WTC11 (cell line): ENCODE measurements at regions not wholly inside any gene's neighbourhood (a gene's known extent, or its start where the extent isn't known, plus 50 kb on each side); places are given as distances from the start of the nearest gene placed in this dataset.

Experiments
- ATAC-seq: fragments of 200-7000 bp; cut with Tn5 transposase; 2 replicates; pipeline ENCODE4 v1.10.0; 2021; ENCODE audit warnings: mild to moderate bottlenecking, moderate library complexity
- CTCF ChIA-PET: fragments of 300-600 bp; sonication (Branson Sonifier 250); formaldehyde crosslinking; loops from one replicate; lab custom pipeline; 2021; ENCODE audit warnings: antibody characterized with exemption; lab: Charles Lee
- POLR2A ChIA-PET: fragments of 350-600 bp; sonication (Branson Sonifier 250); formaldehyde crosslinking; loops from one replicate; lab custom pipeline; 2021; ENCODE audit warnings: antibody characterized with exemption; lab: Charles Lee
- DNase-seq: peaks from one replicate; pipeline ENCODE4 v3.0.0; 2021; ENCODE audit warnings: low spot score
- H3K27ac Mint-ChIP-seq: 2 replicates; pipeline ENCODE4 v1.8.0; 2021; ENCODE audit warnings: mixed read lengths
- H3K27me3 Mint-ChIP-seq: 2 replicates; pipeline ENCODE4 v1.8.0; 2021; ENCODE audit warnings: low read depth, mild to moderate bottlenecking, moderate library complexity, mixed read lengths
- H3K36me3 Mint-ChIP-seq: 2 replicates; pipeline ENCODE4 v1.8.0; 2021; ENCODE audit warnings: mixed read lengths
- H3K4me1 Mint-ChIP-seq: 2 replicates; pipeline ENCODE4 v1.8.0; 2022; ENCODE audit warnings: mixed read lengths
- H3K4me3 Mint-ChIP-seq: 2 replicates; pipeline ENCODE4 v1.8.0; 2021; ENCODE audit warnings: mild to moderate bottlenecking, moderate library complexity, mixed read lengths
- H3K9me3 Mint-ChIP-seq: 2 replicates; pipeline ENCODE4 v1.8.0; 2021; ENCODE audit warnings: mixed read lengths
- AFF4 ChIP-seq: sonication (generic); formaldehyde crosslinking; IDR thresholded peaks from 2 replicates; pipeline ENCODE4 v1.8.1; 2023; ENCODE audit warnings: mild to moderate bottlenecking, missing genetic modification reagents, borderline replicate concordance
- AR ChIP-seq: fragments of 250-450 bp; sonication (Bioruptor Pico); IDR thresholded peaks from 2 replicates; pipeline ENCODE4 v1.9.0; 2021; ENCODE audit warnings: mild to moderate bottlenecking
- ATF1 ChIP-seq: sonication (generic); formaldehyde crosslinking; IDR thresholded peaks from 2 replicates; pipeline ENCODE4 v1.8.1; 2023; ENCODE audit warnings: mild to moderate bottlenecking, moderate library complexity, missing genetic modification reagents
- ATF2 ChIP-seq: sonication (generic); formaldehyde crosslinking; IDR thresholded peaks from 2 replicates; pipeline ENCODE4 v1.8.1; 2022; ENCODE audit warnings: low read depth, missing genetic modification reagents, borderline replicate concordance
- CTCF ChIP-seq: fragments of 200-600 bp; IDR thresholded peaks from 2 replicates; pipeline ENCODE4 v1.8.0; 2022; ENCODE audit warnings: antibody characterized with exemption
- ESRRA ChIP-seq: sonication (generic); formaldehyde crosslinking; IDR thresholded peaks from 2 replicates; pipeline ENCODE4 v1.8.1; 2022; ENCODE audit warnings: mild to moderate bottlenecking, missing genetic modification reagents, borderline replicate concordance
- GRHL2 ChIP-seq: fragments of 250-450 bp; sonication (Bioruptor Pico); IDR thresholded peaks from 2 replicates; pipeline ENCODE4 v1.8.0; 2022; ENCODE audit warnings: mild to moderate bottlenecking, moderate library complexity; ENCODE audit not compliant: insufficient replicate concordance, severe bottlenecking
- MYBL2 ChIP-seq: sonication (generic); formaldehyde crosslinking; IDR thresholded peaks from 2 replicates; pipeline ENCODE4 v1.8.1; 2023; ENCODE audit warnings: mild to moderate bottlenecking, moderate library complexity, missing genetic modification reagents
- RORB ChIP-seq: fragments of 250-450 bp; sonication (Bioruptor Pico); IDR thresholded peaks from 2 replicates; pipeline ENCODE4 v1.9.0; 2021; ENCODE audit warnings: mild to moderate bottlenecking
- TCF7 ChIP-seq: sonication (generic); formaldehyde crosslinking; IDR thresholded peaks from 2 replicates; pipeline ENCODE4 v1.8.0; 2022; ENCODE audit warnings: mild to moderate bottlenecking, low read depth, missing genetic modification reagents, moderate library complexity
- TEAD1 ChIP-seq: sonication (generic); formaldehyde crosslinking; IDR thresholded peaks from 2 replicates; pipeline ENCODE4 v1.8.0; 2022; ENCODE audit warnings: mild to moderate bottlenecking, missing genetic modification reagents
- ZNF121 ChIP-seq: sonication (generic); formaldehyde crosslinking; IDR thresholded peaks from 2 replicates; pipeline ENCODE4 v1.8.0; 2023; ENCODE audit warnings: missing genetic modification reagents
- ZNF232 ChIP-seq: sonication (generic); formaldehyde crosslinking; IDR thresholded peaks from 2 replicates; pipeline ENCODE4 v1.8.0; 2022; ENCODE audit warnings: mild to moderate bottlenecking, missing genetic modification reagents
- ZNF263 ChIP-seq: sonication (generic); formaldehyde crosslinking; IDR thresholded peaks from 2 replicates; pipeline ENCODE4 v1.8.1; 2022; ENCODE audit warnings: low read depth, mild to moderate bottlenecking, moderate library complexity, missing genetic modification reagents
- ZNF317 ChIP-seq: sonication (generic); formaldehyde crosslinking; IDR thresholded peaks from 2 replicates; pipeline ENCODE4 v1.8.1; 2023; ENCODE audit warnings: low read depth, mild to moderate bottlenecking, moderate library complexity, missing genetic modification reagents, borderline replicate concordance
- TF ChIP-seq, protein P1 (sequence below): fragments of 250-450 bp; sonication (Bioruptor Pico); IDR thresholded peaks from 2 replicates; pipeline ENCODE4 v1.8.0; 2021; ENCODE audit warnings: mild to moderate bottlenecking
- TF ChIP-seq, protein P2 (sequence below): fragments of 250-450 bp; sonication (Bioruptor Pico); IDR thresholded peaks from 2 replicates; pipeline ENCODE4 v1.9.0; 2021; ENCODE audit warnings: moderate library complexity, mild to moderate bottlenecking, inconsistent platforms, borderline replicate concordance

DNA sequence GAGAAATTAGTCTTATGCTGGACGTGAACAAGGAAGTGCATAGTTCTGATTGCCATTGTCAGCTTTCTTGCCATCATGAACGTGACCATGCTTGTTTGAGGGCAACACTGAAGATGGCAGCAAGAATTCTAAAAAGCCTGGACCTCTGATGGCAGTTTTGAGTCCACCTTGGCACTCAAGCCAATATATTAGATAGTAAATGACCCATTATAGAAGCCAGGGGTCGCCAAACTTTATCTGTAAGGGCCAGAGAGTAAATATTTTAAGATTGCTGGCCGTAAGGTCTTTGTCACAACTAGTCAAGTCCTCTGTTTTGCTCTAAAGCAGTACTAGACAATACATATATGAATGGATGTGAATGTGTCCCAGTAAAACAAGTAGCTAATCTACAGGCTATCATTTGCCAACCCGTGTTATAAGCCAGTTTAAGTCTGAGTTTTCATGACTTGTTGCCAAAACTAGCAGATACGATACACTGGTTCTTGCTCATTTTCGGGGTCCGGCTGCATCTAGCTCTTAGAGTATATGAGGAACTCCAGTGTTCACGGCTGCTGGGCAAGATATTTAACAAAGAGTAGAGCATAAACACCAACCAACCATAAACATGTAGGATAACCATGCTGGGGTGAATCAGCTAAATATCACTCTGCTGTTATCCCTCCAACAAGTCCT lies 73.1 kb upstream of the PELI1 start:
- CTCF ChIA-PET = interaction anchor here (2.1 kb wide), 1 partner anchor 113 kb away, joined by 5 read pairs; no protein-coding TSS in a partner anchor
- POLR2A ChIA-PET = no interaction called here

DNA sequence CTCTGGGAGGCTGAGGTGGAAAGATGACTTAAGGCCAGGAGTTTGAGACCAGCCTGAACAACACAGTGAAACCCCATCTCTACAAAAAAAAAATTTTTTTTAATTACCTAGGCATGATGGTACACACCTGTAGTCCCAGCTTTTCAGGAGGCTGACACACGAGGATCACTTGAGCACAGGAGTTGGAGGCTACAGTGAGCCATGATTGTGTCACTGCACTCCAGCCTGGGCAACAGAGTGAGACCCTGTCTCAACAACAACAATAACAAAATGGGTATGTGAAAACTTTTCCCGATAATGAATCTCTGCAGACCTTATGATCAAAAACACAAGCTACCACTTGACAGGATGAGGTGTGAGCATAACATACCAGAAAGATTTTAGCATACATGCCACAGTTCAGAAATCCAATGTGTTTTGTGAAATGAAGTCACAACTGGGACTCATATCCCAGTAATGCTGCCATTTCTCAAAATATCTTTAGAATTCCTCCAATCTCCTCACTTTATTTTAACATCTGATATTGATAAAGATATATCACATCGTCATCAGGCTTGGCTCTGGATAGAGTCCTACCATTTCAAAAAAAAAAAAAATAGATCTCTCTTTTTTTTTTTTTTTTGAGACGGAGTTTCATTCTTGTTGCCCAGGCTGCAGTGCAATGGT lies 74.0 kb upstream of the PELI1 start:
- Mint-ChIP-seq H3K27ac (no peak overlapping the region), H3K4me1 (peaks cover 56% of the 10 kb centered on the region), H3K36me3 (peaks cover 3% of the 10 kb centered on the region; the same call in 1 of the 2 replicates), H3K9me3 (no peaks in the 10 kb centered on the region), H3K4me3 (no peak overlapping the region), H3K27me3 (no peaks in the 10 kb centered on the region)
- CTCF ChIA-PET = interaction anchor here (2.1 kb wide), 1 partner anchor 112 kb away, joined by 5 read pairs; no protein-coding TSS in a partner anchor
- DNase-seq = no peak
- POLR2A ChIA-PET = interaction anchor here (0.6 to 1.0 kb wide), 2 partner anchors 8 to 50 kb away, joined by 3 read pairs; no protein-coding TSS in a partner anchor
- no peak for ATAC-seq
- peak; percentile 91 for TF ChIP-seq ZNF121 (CRISPR knock-in tag)
- TF ChIP-seq ATF1 = no peak
- TF ChIP-seq TEAD1 (CRISPR knock-in tag) = no peak
- TF ChIP-seq, all 79 proteins: peak for 1

More for the DNA sequence above, 73.1 kb upstream of the PELI1 start:
- H3K27me3 Mint-ChIP-seq = no peaks in the 10 kb centered on the region
- H3K27ac Mint-ChIP-seq = no peak overlapping the region
- TF ChIP-seq ATF2 (CRISPR knock-in tag) (no peak), CTCF (0 out of 2 replicates have a peak, but pooled peaks have one; percentile 4), GRHL2 (no peak)
- TF ChIP-seq, protein P1, sequence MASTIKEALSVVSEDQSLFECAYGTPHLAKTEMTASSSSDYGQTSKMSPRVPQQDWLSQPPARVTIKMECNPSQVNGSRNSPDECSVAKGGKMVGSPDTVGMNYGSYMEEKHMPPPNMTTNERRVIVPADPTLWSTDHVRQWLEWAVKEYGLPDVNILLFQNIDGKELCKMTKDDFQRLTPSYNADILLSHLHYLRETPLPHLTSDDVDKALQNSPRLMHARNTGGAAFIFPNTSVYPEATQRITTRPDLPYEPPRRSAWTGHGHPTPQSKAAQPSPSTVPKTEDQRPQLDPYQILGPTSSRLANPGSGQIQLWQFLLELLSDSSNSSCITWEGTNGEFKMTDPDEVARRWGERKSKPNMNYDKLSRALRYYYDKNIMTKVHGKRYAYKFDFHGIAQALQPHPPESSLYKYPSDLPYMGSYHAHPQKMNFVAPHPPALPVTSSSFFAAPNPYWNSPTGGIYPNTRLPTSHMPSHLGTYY (CRISPR knock-in tag) = no peak
- H3K4me1 Mint-ChIP-seq = peaks cover 58% of the 10 kb centered on the region
- ATAC-seq (no peak), DNase-seq (no peak)
- no peaks in the 10 kb centered on the region for H3K9me3 Mint-ChIP-seq
- H3K36me3 Mint-ChIP-seq = peaks cover 3% of the 10 kb centered on the region; the same call in 1 of the 2 replicates
- H3K4me3 Mint-ChIP-seq = no peak overlapping the region

GRCh38 chr2:64219149-64219548 lies 74.9 kb upstream of the PELI1 start:
- H3K4me3 Mint-ChIP-seq = no peak overlapping the region
- CTCF ChIA-PET = interaction anchor here (0.8 to 2.5 kb wide), 5 partner anchors 15 to 149 kb away, joined by 3 to 8 read pairs (median 3); no protein-coding TSS in a partner anchor
- DNase-seq (no peak), ATAC-seq (peak; percentile 42; the same call in 1 of the 2 replicates)
- H3K27ac Mint-ChIP-seq = no peak overlapping the region
- H3K4me1 Mint-ChIP-seq = peaks cover 49% of the 10 kb centered on the region
- H3K9me3 Mint-ChIP-seq = no peaks in the 10 kb centered on the region
- POLR2A ChIA-PET = interaction anchor here (0.6 to 1.0 kb wide), 3 partner anchors 9 to 109 kb away, joined by 3 read pairs; no protein-coding TSS in a partner anchor
- no peaks in the 10 kb centered on the region for H3K27me3 Mint-ChIP-seq
- H3K36me3 Mint-ChIP-seq = peaks cover 3% of the 10 kb centered on the region; the same call in 1 of the 2 replicates
- TF ChIP-seq RORB (no peak), AR (CRISPR knock-in tag) (no peak), ZNF317 (CRISPR knock-in tag) (no peak), AFF4 (CRISPR knock-in tag) (no peak), ZNF232 (CRISPR knock-in tag) (no peak), ESRRA (CRISPR knock-in tag) (no peak), ZNF263 (no peak), TCF7 (CRISPR knock-in tag) (no peak), MYBL2 (no peak)
- TF ChIP-seq, protein P2, sequence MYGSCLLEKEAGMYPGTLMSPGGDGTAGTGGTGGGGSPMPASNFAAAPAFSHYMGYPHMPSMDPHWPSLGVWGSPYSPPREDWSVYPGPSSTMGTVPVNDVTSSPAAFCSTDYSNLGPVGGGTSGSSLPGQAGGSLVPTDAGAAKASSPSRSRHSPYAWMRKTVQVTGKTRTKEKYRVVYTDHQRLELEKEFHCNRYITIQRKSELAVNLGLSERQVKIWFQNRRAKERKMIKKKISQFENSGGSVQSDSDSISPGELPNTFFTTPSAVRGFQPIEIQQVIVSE (CRISPR knock-in tag) = no peak
